ENCODE measurements at regions not wholly inside any gene's neighbourhood (a gene's known extent, or its start where the extent isn't known, plus 50 kb on each side); places are given as distances from the start of the nearest gene placed in this dataset.

DNA sequence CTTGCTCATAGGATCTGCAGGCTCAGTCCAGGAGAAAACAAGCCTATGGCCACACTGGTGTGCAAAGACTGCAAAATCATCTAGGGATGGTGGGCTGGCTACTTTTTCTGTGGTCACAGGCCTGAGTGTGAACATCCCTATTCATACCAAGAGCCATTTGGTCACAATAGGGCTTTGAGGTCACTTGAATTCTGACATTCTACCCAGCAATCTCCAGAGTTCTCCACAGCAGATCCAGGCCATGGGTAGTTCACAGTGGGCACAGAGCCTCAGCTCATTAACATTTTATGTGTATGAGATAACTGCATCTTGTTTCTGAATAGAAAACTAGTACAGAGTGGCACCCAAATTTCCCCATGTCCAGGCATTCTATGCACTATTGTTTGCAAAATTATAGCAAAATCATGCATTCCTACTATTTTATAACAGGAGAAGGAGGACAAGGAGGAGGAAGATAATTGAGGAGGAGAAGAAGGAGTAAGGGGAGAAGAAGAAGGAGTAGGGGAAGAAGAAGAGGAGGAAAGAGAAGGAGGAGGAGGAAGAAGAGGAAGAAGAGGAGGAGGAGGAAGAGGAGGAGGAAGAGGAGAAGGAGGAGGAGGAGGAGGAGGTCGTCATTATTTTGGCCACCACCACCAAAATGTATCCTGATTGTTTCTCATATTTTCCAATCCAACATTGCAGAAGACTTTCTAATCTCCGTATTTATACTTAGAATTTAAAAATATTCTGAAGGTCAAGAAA lies 129.0 kb downstream of the SEMA6D start:
- no peaks in the 10 kb centered on the region for H4K20me1 ChIP-seq (ENCODE audit: insufficient read depth, low read length)
- FAIRE-seq (no peak), DNase-seq (ENCODE audit: low read depth) (no peak)
- peaks cover 2% of the 10 kb centered on the region for H3K27me3 ChIP-seq (ENCODE audit: insufficient read depth, low read length)
- no peaks in the 10 kb centered on the region for H3K36me3 Mint-ChIP-seq (ENCODE audit: low read depth, unreplicated experiment)
- H3K4me1 ChIP-seq (ENCODE audit: insufficient read depth, low read length) = no peaks in the 10 kb centered on the region
- H3K9me3 ChIP-seq (ENCODE audit: insufficient read depth, low read depth, low read length) = no peaks in the 10 kb centered on the region
- TF ChIP-seq EZH2 (IDR thresholded peaks at IDR 0.05; ENCODE audit: insufficient read depth, low read length) = no peak
- TF ChIP-seq, protein P1, sequence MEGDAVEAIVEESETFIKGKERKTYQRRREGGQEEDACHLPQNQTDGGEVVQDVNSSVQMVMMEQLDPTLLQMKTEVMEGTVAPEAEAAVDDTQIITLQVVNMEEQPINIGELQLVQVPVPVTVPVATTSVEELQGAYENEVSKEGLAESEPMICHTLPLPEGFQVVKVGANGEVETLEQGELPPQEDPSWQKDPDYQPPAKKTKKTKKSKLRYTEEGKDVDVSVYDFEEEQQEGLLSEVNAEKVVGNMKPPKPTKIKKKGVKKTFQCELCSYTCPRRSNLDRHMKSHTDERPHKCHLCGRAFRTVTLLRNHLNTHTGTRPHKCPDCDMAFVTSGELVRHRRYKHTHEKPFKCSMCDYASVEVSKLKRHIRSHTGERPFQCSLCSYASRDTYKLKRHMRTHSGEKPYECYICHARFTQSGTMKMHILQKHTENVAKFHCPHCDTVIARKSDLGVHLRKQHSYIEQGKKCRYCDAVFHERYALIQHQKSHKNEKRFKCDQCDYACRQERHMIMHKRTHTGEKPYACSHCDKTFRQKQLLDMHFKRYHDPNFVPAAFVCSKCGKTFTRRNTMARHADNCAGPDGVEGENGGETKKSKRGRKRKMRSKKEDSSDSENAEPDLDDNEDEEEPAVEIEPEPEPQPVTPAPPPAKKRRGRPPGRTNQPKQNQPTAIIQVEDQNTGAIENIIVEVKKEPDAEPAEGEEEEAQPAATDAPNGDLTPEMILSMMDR (IDR thresholded peaks at IDR 0.05; ENCODE audit: insufficient read depth, low read depth, low read length) = no peak
- no peaks in the 10 kb centered on the region for H3K4me1 Mint-ChIP-seq (ENCODE audit: low read depth, unreplicated experiment)
- no peaks in the 10 kb centered on the region for H3K9me3 Mint-ChIP-seq (ENCODE audit: unreplicated experiment)
- no peak overlapping the region for H3K4me2 ChIP-seq (ENCODE audit: low read length)
- peaks cover 5% of the 10 kb centered on the region for H3K27me3 Mint-ChIP-seq (ENCODE audit: low read depth, unreplicated experiment)
- no peak overlapping the region for H3K27ac ChIP-seq (ENCODE audit: low read depth, low read length)
- no peak overlapping the region for H3K4me3 ChIP-seq (ENCODE audit: insufficient read depth, low read depth, low read length)
- H3K27ac Mint-ChIP-seq (ENCODE audit: unreplicated experiment) = no peak overlapping the region
- no peak overlapping the region for H2AFZ ChIP-seq (ENCODE audit: low read depth, low read length)
- H3K9ac ChIP-seq (ENCODE audit: low read length) = no peak overlapping the region
- no peak overlapping the region for H3K4me3 Mint-ChIP-seq (ENCODE audit: unreplicated experiment)
- no peaks in the 10 kb centered on the region for H3K79me2 ChIP-seq (ENCODE audit: insufficient read depth, low read length)
- H3K36me3 ChIP-seq (ENCODE audit: insufficient read depth, low read length) = no peaks in the 10 kb centered on the region

DNA sequence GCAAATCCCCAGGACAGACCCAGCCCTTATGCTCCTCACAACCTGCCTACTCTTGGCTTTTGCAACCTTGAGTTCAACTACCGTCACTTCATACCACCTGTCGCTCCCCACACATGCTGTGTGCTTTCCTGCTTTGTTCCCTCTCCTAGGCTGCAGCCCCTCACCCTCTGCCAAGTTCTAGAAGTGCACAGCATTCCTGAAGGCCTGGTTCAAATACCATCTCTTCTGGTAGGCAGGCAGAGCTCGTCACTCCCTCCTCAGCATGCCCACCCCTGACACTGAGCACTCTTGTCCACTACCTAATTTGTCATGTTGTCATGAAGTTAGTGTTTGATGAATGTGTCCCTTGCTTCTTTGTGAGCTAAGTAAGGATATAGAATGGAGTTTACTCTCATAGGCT lies 129.6 kb downstream of the SEMA6D start:
- Histone ChIP-seq H3K36me3 (ENCODE audit: insufficient read depth, low read length) (no peaks in the 10 kb centered on the region), H3K27me3 (ENCODE audit: insufficient read depth, low read length) (peaks cover 2% of the 10 kb centered on the region), H2AFZ (ENCODE audit: low read depth, low read length) (no peak overlapping the region), H3K79me2 (ENCODE audit: insufficient read depth, low read length) (no peaks in the 10 kb centered on the region), H3K9me3 (ENCODE audit: insufficient read depth, low read depth, low read length) (no peaks in the 10 kb centered on the region), H3K27ac (ENCODE audit: low read depth, low read length) (no peak overlapping the region), H3K9ac (ENCODE audit: low read length) (no peak overlapping the region), H3K4me3 (ENCODE audit: insufficient read depth, low read depth, low read length) (no peak overlapping the region), H3K4me1 (ENCODE audit: insufficient read depth, low read length) (no peaks in the 10 kb centered on the region), H4K20me1 (ENCODE audit: insufficient read depth, low read length) (no peaks in the 10 kb centered on the region), H3K4me2 (ENCODE audit: low read length) (no peak overlapping the region)
- Mint-ChIP-seq H3K4me3 (ENCODE audit: unreplicated experiment) (no peak overlapping the region), H3K27me3 (ENCODE audit: low read depth, unreplicated experiment) (peaks cover 5% of the 10 kb centered on the region), H3K9me3 (ENCODE audit: unreplicated experiment) (no peaks in the 10 kb centered on the region), H3K36me3 (ENCODE audit: low read depth, unreplicated experiment) (no peaks in the 10 kb centered on the region), H3K4me1 (ENCODE audit: low read depth, unreplicated experiment) (no peaks in the 10 kb centered on the region), H3K27ac (ENCODE audit: unreplicated experiment) (no peak overlapping the region)
- no peak for DNase-seq (ENCODE audit: low read depth)
- FAIRE-seq = no peak
- TF ChIP-seq EZH2 (IDR thresholded peaks at IDR 0.05; ENCODE audit: insufficient read depth, low read length) = no peak
- TF ChIP-seq, protein P1 (IDR thresholded peaks at IDR 0.05; ENCODE audit: insufficient read depth, low read depth, low read length) = no peak

DNA sequence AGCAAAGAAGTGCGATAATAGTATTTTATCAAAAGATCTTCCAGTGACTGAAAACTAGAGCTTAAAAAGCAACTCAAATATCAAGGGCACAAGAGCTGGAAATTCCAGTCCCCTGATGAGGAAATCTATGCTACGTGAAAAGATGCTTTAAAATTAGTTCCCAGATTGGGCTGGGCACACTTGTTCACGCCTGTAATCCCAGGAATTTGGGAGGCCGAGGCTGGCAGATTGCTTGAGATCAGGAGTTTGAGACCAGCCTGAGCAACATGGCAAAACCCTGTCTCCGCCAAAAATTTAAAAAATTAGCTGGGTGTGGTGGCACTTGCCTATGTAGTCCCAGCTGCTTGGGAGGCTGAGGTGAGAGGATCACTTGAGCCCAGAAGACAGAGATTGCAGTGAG lies 138.8 kb downstream of the SEMA6D start:
- H3K9ac ChIP-seq (ENCODE audit: low read length) = no peak overlapping the region
- no peaks in the 10 kb centered on the region for H3K36me3 Mint-ChIP-seq (ENCODE audit: low read depth, unreplicated experiment)
- peaks cover 2% of the 10 kb centered on the region for H3K9me3 Mint-ChIP-seq (ENCODE audit: unreplicated experiment)
- TF ChIP-seq, protein P1 (IDR thresholded peaks at IDR 0.05; ENCODE audit: insufficient read depth, low read depth, low read length) = no peak
- TF ChIP-seq EZH2 (IDR thresholded peaks at IDR 0.05; ENCODE audit: insufficient read depth, low read length) = no peak
- no peak for DNase-seq (ENCODE audit: low read depth)
- no peak overlapping the region for H3K4me3 ChIP-seq (ENCODE audit: insufficient read depth, low read depth, low read length)
- no peaks in the 10 kb centered on the region for H3K36me3 ChIP-seq (ENCODE audit: insufficient read depth, low read length)
- H3K27ac Mint-ChIP-seq (ENCODE audit: unreplicated experiment) = no peak overlapping the region
- H3K9me3 ChIP-seq (ENCODE audit: insufficient read depth, low read depth, low read length) = no peaks in the 10 kb centered on the region
- no peak for FAIRE-seq
- H3K27me3 ChIP-seq (ENCODE audit: insufficient read depth, low read length) = no peaks in the 10 kb centered on the region
- H3K79me2 ChIP-seq (ENCODE audit: insufficient read depth, low read length) = no peaks in the 10 kb centered on the region
- peaks cover 5% of the 10 kb centered on the region for H3K27me3 Mint-ChIP-seq (ENCODE audit: low read depth, unreplicated experiment)
- no peaks in the 10 kb centered on the region for H3K4me1 ChIP-seq (ENCODE audit: insufficient read depth, low read length)
- no peak overlapping the region for H3K27ac ChIP-seq (ENCODE audit: low read depth, low read length)
- H2AFZ ChIP-seq (ENCODE audit: low read depth, low read length) = no peak overlapping the region
- no peak overlapping the region for H3K4me3 Mint-ChIP-seq (ENCODE audit: unreplicated experiment)
- H3K4me1 Mint-ChIP-seq (ENCODE audit: low read depth, unreplicated experiment) = no peaks in the 10 kb centered on the region
- H3K4me2 ChIP-seq (ENCODE audit: low read length) = no peak overlapping the region
- H4K20me1 ChIP-seq (ENCODE audit: insufficient read depth, low read length) = no peaks in the 10 kb centered on the region
